Mesendoderm (in vitro differentiated cells): ENCODE measurements at regions not wholly inside any gene's neighbourhood (a gene's known extent, or its start where the extent isn't known, plus 50 kb on each side); places are given as distances from the start of the nearest gene placed in this dataset.

ENCODE experiments used
- DNase-seq: peaks from one replicate; pipeline ENCODE4 v3.0.0; 2013
- H2AK5ac ChIP-seq: 2 replicates; pipeline ENCODE4 v1.6.1; 2013; ENCODE audit warnings: low read length, inconsistent platforms
- H2BK120ac ChIP-seq: 2 replicates; pipeline ENCODE4 v1.6.1; 2013; ENCODE audit warnings: low read depth, mild to moderate bottlenecking, low read length, moderate library complexity, mixed read lengths
- H2BK15ac ChIP-seq: replicated peaks from 2 replicates; pipeline ENCODE4 v1.6.1; 2013; ENCODE audit warnings: low read depth, mild to moderate bottlenecking, moderate library complexity
- H2BK5ac ChIP-seq: 2 replicates; pipeline ENCODE4 v1.6.1; 2013; ENCODE audit warnings: low read length, inconsistent platforms
- H3K18ac ChIP-seq: 2 replicates; pipeline ENCODE4 v1.6.1; 2013; ENCODE audit warnings: mild to moderate bottlenecking, low read length, mixed read lengths
- H3K23ac ChIP-seq: one replicate; pipeline ENCODE4 v1.6.1; 2013; ENCODE audit warnings: low read length
- H3K27ac ChIP-seq: 2 replicates; pipeline ENCODE4 v1.5.1; 2013; ENCODE audit warnings: low read depth, mild to moderate bottlenecking, inconsistent platforms, low read length, moderate library complexity
- H3K27me3 ChIP-seq: 2 replicates; pipeline ENCODE4 v1.6.1; 2013; ENCODE audit warnings: low read length, control low read depth, mild to moderate bottlenecking, inconsistent platforms; ENCODE audit not compliant: insufficient read depth, poor library complexity
- H3K36me3 ChIP-seq: 2 replicates; pipeline ENCODE4 v1.6.1; 2013; ENCODE audit warnings: low read length, inconsistent platforms; ENCODE audit not compliant: control insufficient read depth, insufficient read depth
- H3K4ac ChIP-seq: one replicate; pipeline ENCODE4 v1.6.1; 2013; ENCODE audit warnings: low read depth, mild to moderate bottlenecking, low read length, moderate library complexity
- H3K4me1 ChIP-seq: 2 replicates; pipeline ENCODE4 v1.6.1; 2013; ENCODE audit warnings: low read depth, low read length, inconsistent platforms; ENCODE audit not compliant: control insufficient read depth
- H3K4me2 ChIP-seq: 2 replicates; pipeline ENCODE4 v1.6.1; 2013; ENCODE audit warnings: low read length
- H3K4me3 ChIP-seq: 2 replicates; pipeline ENCODE4 v1.5.1; 2013; ENCODE audit warnings: mild to moderate bottlenecking, low read length
- H3K56ac ChIP-seq: one replicate; pipeline ENCODE4 v1.6.1; 2013; ENCODE audit warnings: low read length
- H3K79me1 ChIP-seq: 2 replicates; pipeline ENCODE4 v1.6.1; 2013; ENCODE audit warnings: low read length, inconsistent platforms
- H3K79me2 ChIP-seq: 2 replicates; pipeline ENCODE4 v1.6.1; 2013; ENCODE audit warnings: mild to moderate bottlenecking, low read length; ENCODE audit not compliant: control insufficient read depth, insufficient read depth
- H3K9ac ChIP-seq: 2 replicates; pipeline ENCODE4 v1.6.1; 2013; ENCODE audit warnings: low read length, inconsistent platforms
- H4K5ac ChIP-seq: one replicate; pipeline ENCODE4 v1.6.1; 2013; ENCODE audit warnings: low read length
- H4K8ac ChIP-seq: one replicate; pipeline ENCODE4 v1.6.1; 2013; ENCODE audit warnings: low read depth, mild to moderate bottlenecking, control low read depth, low read length, moderate library complexity
- WGBS: extraction: QIAGEN DNeasy Blood & Tissue Kit; methylation state at CpG from one replicate; pipeline ENCODE4 v1.1.7; 2013; ENCODE audit warnings: low lambda C conversion rate, missing lambda C conversion rate; ENCODE audit not compliant: insufficient coverage; ENCODE audit errors: extremely low coverage; 5-methylcytosine and 5-hydroxymethylcytosine counted together

- Histone ChIP-seq H3K79me2 (no peaks in the 10 kb centered on the region), H3K18ac (no peak overlapping the region), H2AK5ac (no peak overlapping the region), H3K79me1 (no peaks in the 10 kb centered on the region), H3K4me1 (no peaks in the 10 kb centered on the region), H3K4ac (no peak overlapping the region), H3K4me2 (no peak overlapping the region), H3K27ac (no peak overlapping the region), H3K36me3 (no peaks in the 10 kb centered on the region), H4K5ac (no peak overlapping the region), H4K8ac (no peak overlapping the region), H2BK15ac (no peak overlapping the region), H3K27me3 (no peaks in the 10 kb centered on the region), H2BK120ac (no peak overlapping the region), H3K23ac (no peak overlapping the region), H3K56ac (no peak overlapping the region), H3K9ac (no peak overlapping the region), H2BK5ac (no peak overlapping the region), H3K4me3 (no peak overlapping the region)
- no CpG with 5 or more reads among the region's 11 CpGs for WGBS
- DNase-seq, result no peak
Measured at GRCh38 chr14:104351849-104352492, 213.6 kb downstream of the KIF26A start.

DNA sequence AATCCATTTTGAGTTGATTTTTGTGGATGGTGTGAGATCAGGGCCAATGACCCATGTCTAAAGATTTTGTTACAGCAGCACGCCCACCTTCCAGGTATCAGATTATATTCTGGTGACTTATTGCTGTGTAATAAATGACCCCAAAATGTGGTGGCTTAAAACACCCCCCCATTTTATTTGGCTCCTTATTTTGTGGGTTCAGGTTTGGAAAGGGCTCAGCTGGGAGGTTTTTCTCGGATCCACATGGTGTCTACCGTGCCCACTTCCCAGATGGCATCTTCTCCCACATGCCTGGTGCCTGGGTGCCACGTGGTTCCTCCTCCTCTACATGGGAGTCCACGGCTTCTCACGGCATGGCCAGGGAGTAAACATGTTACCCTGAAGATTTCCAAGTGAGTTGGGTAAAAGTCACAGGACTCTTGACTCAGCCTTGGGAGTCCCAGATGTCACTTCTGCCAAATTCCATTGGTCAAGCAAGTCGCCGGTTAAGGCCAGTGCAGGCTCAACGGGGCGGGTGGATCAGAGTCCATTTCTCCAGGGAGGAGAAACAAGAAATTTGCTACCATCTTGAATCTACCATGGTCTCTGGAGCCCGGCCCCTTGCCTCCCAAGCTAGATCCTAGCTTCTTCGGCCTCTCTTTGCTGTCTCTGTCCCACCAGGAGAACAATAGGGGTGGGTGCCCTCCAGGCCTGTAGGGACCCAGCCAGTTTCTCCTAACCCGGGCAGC is 214.3 kb downstream of the KIF26A start:
- Histone ChIP-seq H3K4me1 (no peaks in the 10 kb centered on the region), H2BK15ac (no peak overlapping the region), H2AK5ac (no peak overlapping the region), H3K36me3 (no peaks in the 10 kb centered on the region), H4K8ac (no peak overlapping the region), H3K79me1 (no peaks in the 10 kb centered on the region), H3K27ac (no peak overlapping the region), H3K56ac (no peak overlapping the region), H3K23ac (no peak overlapping the region), H3K18ac (no peak overlapping the region), H3K9ac (no peak overlapping the region), H3K79me2 (no peaks in the 10 kb centered on the region), H3K4ac (no peak overlapping the region), H4K5ac (no peak overlapping the region), H2BK120ac (no peak overlapping the region), H3K4me3 (no peak overlapping the region), H3K4me2 (no peak overlapping the region), H2BK5ac (no peak overlapping the region), H3K27me3 (no peaks in the 10 kb centered on the region)
- DNase-seq, result no peak
- no CpG with 5 or more reads among the region's 13 CpGs for WGBS

GRCh38 chr14:104353221-104353920 is 215.0 kb downstream of the KIF26A start:
- WGBS, result no CpG with 5 or more reads among the region's 14 CpGs
- no peak overlapping the region for H4K8ac ChIP-seq
- H3K27me3 ChIP-seq, result no peaks in the 10 kb centered on the region
- no peak overlapping the region for H3K18ac ChIP-seq
- no peaks in the 10 kb centered on the region for H3K36me3 ChIP-seq
- no peak overlapping the region for H2BK120ac ChIP-seq
- H3K56ac ChIP-seq, result no peak overlapping the region
- no peak overlapping the region for H3K23ac ChIP-seq
- no peaks in the 10 kb centered on the region for H3K79me2 ChIP-seq
- no peak overlapping the region for H3K9ac ChIP-seq
- no peak overlapping the region for H4K5ac ChIP-seq
- H3K27ac ChIP-seq, result no peak overlapping the region
- no peak overlapping the region for H3K4ac ChIP-seq
- no peaks in the 10 kb centered on the region for H3K79me1 ChIP-seq
- no peak for DNase-seq
- no peak overlapping the region for H3K4me2 ChIP-seq
- no peaks in the 10 kb centered on the region for H3K4me1 ChIP-seq
- H3K4me3 ChIP-seq, result no peak overlapping the region
- H2AK5ac ChIP-seq, result no peak overlapping the region
- no peak overlapping the region for H2BK5ac ChIP-seq
- no peak overlapping the region for H2BK15ac ChIP-seq

DNA sequence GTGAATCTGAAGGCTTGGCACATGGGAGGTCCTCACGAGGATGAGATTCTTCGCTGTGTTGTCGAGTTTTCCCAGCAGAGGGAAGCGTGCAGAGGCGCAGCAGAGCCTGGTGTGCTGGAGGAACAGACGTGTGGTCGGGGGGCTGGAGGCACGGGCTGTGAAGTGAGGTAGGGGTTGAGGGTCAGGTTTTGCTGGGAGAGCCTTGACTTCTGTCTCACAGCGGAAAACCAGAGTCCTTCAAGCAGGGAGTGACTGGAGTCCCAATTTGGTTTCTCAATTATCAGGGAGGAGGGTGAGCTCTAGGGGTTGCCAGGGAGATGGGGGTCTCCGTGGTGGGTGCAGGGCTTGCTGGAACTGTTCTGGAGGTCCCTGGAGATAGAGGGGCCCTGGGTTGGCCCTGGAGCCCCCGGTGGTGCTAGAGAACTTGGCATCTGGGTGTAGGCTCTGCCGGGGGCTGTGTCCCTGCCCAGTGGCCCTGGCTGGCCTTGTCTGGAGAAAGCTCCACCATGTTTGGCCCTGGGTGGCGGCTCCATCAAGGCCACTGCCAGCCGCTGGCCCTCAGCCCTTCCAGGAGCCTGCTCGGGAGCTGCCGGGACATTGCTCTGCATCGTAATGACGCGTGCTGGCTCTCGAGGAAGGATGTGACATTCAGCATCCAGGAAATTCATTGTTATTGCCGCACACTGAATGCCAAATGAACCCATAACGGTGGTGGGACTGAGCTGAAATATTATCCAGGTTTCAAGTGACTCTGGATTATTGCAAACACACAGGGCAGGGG is 215.7 kb downstream of the KIF26A start:
- no peak for DNase-seq
- H3K56ac ChIP-seq, result no peak overlapping the region
- no peak overlapping the region for H3K4me2 ChIP-seq
- no peak overlapping the region for H2BK5ac ChIP-seq
- no peak overlapping the region for H4K5ac ChIP-seq
- H2AK5ac ChIP-seq, result no peak overlapping the region
- H3K4me3 ChIP-seq, result no peak overlapping the region
- H3K36me3 ChIP-seq, result no peaks in the 10 kb centered on the region
- H3K18ac ChIP-seq, result no peak overlapping the region
- no peak overlapping the region for H2BK15ac ChIP-seq
- no peak overlapping the region for H3K9ac ChIP-seq
- no peaks in the 10 kb centered on the region for H3K27me3 ChIP-seq
- H4K8ac ChIP-seq, result no peak overlapping the region
- H3K4me1 ChIP-seq, result no peaks in the 10 kb centered on the region
- no CpG with 5 or more reads among the region's 22 CpGs for WGBS
- no peak overlapping the region for H3K23ac ChIP-seq
- H3K79me1 ChIP-seq, result no peaks in the 10 kb centered on the region
- H3K27ac ChIP-seq, result no peak overlapping the region
- no peaks in the 10 kb centered on the region for H3K79me2 ChIP-seq
- H2BK120ac ChIP-seq, result no peak overlapping the region
- H3K4ac ChIP-seq, result no peak overlapping the region

GRCh38 chr14:104355101-104356019 is 217.0 kb downstream of the KIF26A start:
- Histone ChIP-seq H3K4me2 (no peak overlapping the region), H3K56ac (peak overlapping the region; percentile 7), H3K27ac (no peak overlapping the region), H2BK5ac (no peak overlapping the region), H3K4me3 (no peak overlapping the region), H2BK15ac (no peak overlapping the region), H4K8ac (no peak overlapping the region), H3K18ac (no peak overlapping the region), H3K23ac (no peak overlapping the region), H2AK5ac (no peak overlapping the region), H4K5ac (no peak overlapping the region), H3K79me1 (no peaks in the 10 kb centered on the region), H3K4ac (no peak overlapping the region), H3K79me2 (no peaks in the 10 kb centered on the region), H3K4me1 (no peaks in the 10 kb centered on the region), H3K9ac (no peak overlapping the region), H2BK120ac (no peak overlapping the region), H3K27me3 (no peaks in the 10 kb centered on the region), H3K36me3 (no peaks in the 10 kb centered on the region)
- no CpG with 5 or more reads among the region's 23 CpGs for WGBS
- no peak for DNase-seq
